GM19351 (cell line): ENCODE measurements at regions not wholly inside any gene's neighbourhood (a gene's known extent, or its start where the extent isn't known, plus 50 kb on each side); places are given as distances from the start of the nearest gene placed in this dataset.
"Not testable (repeated sequence)": the region's sequence is repeated elsewhere in the genome, so short reads cannot be mapped to it uniquely, and the experiment has no call there.

Source experiments
- ATAC-seq: cut with Tn5 transposase; IDR thresholded peaks from one replicate; pipeline ENCODE4 v1.9.1; 2021; ENCODE audit warnings: mild to moderate bottlenecking, moderate library complexity; ENCODE audit not compliant: unreplicated experiment

- ATAC-seq: no peak
Measured at GRCh38 chr21:36207577-36208320, 51.1 kb downstream of the DOP1B start.

DNA sequence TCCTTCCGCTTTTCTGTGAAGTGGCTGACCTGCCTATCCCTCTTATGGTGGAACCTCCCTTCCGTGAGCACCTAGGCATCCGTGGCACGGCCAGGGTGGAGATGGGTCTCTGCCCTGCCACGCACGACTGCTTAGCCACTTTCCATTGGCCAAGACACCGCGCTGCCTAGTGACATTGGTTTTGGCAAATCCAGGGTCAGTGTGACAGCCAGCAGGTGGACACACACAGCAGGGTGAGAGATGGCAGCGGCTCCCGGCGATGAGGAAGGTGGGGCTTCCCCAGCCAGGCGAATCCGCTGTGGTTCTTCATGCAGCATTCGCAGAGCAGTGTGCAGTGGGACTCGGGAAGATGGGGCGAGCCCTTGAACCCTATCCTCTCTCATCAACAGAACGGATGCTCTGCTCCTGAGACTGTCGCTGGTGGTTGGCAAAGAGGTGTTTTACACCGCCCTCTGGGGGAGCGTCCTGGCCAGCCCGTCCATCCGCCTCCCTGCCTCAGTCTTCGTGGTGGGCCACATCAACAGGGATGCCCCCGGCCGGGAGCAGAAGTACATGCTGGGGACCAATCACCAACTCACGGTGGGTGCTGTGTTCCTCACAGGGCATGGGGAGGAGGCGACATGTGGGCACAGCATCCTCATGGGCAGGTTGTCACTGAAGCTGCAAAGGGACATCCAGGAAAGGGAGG, 51.8 kb downstream of the DOP1B start:
- ATAC-seq: no peak

DNA sequence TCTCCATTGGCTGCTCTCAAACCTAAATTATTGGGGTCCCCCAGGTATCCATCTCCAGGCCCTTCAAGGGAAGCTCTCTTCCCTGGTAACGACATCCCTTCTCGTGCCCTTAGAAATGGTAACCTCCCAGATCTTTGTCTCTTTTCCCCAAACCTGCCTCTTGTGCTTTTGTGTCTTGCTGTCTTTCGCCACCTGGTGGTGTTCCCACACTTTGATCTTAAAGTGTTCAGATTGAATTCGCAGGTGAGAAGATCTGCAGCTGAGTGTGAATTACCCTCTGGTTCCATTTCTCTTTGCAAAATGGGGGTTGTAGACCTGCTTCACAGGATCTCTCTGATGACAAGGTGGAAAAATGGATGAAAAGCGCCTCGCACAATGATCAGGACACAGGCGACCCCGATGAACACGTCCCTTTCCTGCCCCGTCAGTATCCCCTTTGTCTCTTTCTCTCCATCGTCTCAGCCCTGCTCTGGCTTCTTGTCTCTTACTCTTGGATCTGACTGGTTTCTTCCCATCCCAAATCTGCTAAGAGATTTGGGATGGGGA, 53.1 kb downstream of the DOP1B start:
- no peak for ATAC-seq

DNA sequence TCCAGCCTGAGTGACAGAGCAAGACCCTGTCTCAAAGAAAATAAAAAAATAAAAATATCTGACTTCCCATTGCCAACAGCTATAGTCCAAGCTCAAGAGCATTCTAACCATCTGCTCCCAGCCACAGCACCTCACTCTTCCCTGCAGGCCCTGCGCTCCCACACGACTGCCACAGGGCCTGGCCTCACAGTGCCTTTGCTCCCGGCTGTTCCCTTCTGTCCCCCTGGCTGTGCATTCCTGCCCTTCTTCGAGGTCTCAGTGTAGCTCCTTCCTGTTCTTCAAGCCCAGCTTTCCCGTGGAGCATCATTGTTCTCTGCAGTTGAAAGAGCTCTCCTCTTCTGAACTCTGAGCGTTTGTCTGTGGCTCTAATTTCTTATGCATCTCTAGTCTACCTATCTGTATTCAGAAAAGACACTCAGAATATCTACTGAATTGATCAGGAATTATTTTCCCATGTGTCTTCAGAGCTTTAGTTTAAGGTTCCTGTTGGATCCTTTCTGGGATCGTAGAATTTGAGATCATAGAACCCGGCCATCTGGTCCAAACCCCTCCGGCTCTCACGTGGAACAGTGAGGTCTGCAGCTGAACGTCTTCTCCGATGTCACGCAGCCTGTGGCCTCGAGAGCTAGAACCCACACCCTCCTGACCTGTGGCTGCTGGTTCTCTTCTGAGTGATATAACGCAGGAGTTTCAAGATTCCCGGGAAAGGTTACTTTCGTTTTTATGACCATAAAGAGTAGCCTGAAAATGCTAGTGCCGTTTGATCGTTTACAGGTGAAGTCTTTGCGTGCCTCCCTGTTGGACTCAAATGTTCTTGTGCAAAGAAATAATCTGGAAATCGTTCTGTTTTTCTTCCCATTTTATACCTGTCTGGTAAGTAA, 54.4 kb downstream of the DOP1B start:
- no peak for ATAC-seq

GRCh38 chr21:36211660-36212512, 55.3 kb downstream of the DOP1B start:
- no peak for ATAC-seq

- no peak for ATAC-seq
Measured at GRCh38 chr21:36212513-36212780, 55.8 kb downstream of the DOP1B start.

DNA sequence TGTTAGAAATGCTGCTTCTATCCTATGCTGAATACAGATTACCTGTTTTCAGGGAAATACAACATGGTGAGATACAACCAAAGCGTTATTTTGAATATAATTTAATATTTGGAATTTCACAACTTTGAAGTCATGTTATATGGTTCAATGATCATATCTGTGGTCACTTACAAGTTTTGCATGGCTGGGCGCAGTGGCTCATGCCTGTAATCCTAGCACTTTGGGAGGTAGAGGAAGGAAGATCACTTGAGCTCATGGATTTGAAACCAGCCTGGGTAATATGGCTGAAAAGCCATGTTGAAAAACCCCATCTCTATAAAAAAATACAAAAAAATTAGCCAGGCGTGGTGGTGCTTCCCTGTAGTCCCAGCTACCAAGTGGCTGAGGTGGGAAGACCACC, 57.9 kb downstream of the DOP1B start:
- ATAC-seq: no peak

- ATAC-seq: no peak
Measured at GRCh38 chr21:36217743-36218142, 61.1 kb downstream of the DOP1B start.

- ATAC-seq: no peak
Measured at GRCh38 chr21:36218691-36219090, 62.1 kb downstream of the DOP1B start.

DNA sequence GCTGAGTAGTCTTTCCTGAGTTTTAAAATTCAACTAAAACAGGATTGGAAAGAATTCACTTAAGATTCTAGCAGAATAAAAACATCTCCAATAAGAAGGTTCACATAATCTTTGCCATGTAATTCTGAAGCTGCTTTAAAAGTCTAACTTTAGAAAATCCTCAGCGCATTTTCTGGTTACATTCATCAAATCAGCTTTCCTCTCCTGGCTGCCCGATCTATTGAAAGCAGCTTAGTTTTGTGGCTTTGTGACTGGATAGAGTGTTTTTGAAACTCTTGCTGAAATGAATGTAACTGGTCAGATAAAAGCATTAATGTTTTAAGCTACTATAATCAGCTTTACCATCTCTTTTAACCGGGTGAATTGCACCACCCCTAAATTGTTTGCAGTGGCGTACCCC, 66.8 kb downstream of the DOP1B start:
- ATAC-seq: no peak

- no peak for ATAC-seq
Measured at GRCh38 chr21:36229181-36229580, 72.6 kb downstream of the DOP1B start.

- not testable (repeated sequence) for ATAC-seq
Measured at GRCh38 chr21:36231444-36231843, 74.8 kb downstream of the DOP1B start.

- ATAC-seq: no peak
Measured at GRCh38 chr21:36232641-36233040, 76.0 kb downstream of the DOP1B start.

- no peak for ATAC-seq
Measured at GRCh38 chr21:36235058-36235582, 78.5 kb downstream of the DOP1B start.

- no peak for ATAC-seq
Measured at GRCh38 chr21:36236052-36236730, 79.6 kb downstream of the DOP1B start.

DNA sequence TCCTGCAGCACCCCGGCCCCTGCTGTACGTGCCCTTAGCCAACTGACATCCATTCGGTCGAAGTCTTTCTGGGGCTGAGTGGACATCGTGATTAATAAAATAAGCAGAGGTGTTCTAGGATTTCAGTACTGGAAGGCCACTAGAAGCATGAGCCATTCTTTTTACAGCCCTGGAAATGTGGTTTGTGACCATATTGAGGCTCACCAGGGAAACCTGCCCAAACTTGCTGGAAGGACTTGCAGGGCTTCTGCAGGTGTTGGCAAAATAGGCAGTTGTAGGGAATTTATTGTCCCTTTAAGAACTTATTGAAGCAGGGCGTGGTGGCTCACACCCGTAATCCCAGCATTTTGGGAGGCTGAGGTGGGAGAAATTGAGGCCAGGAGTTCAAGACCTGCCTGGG, 80.8 kb downstream of the DOP1B start:
- ATAC-seq: no peak

- ATAC-seq: no peak
Measured at GRCh38 chr21:36239585-36239984, 80.4 kb upstream of the MORC3 start.

- ATAC-seq: no peak
Measured at GRCh38 chr21:36241717-36242116, 78.3 kb upstream of the MORC3 start.

- no peak for ATAC-seq
Measured at GRCh38 chr21:36245115-36245514, 74.9 kb upstream of the MORC3 start.

DNA sequence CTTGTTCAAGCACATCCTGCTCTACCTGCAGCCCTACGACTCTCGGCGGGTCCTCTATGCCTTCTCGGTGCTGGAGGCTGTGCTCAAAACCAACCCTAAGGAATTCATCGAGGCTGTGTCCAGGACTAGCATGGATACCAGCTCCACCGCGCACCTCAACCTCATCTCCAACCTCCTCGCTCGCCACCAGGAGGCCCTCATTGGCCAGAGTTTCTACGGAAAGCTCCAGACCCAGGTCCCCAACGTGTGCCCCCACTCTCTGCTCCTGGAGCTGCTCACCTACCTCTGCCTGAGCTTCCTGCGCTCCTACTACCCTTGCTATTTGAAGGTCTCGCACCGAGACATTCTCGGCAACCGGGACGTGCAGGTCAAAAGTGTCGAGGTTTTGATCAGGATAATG, 74.3 kb upstream of the MORC3 start:
- ATAC-seq: no peak
